ENCODE measurements at regions not wholly inside any gene's neighbourhood (a gene's known extent, or its start where the extent isn't known, plus 50 kb on each side); places are given as distances from the start of the nearest gene placed in this dataset.

- DNase-seq, result no peak
These were observed 424.3 kb upstream of the FAT3 start for GRCh38 chr11:91800208-91800914.

- no peak for DNase-seq
These were observed 426.4 kb upstream of the FAT3 start for GRCh38 chr11:91798240-91798639.

- no peak for DNase-seq
These were observed 427.6 kb upstream of the FAT3 start for GRCh38 chr11:91796999-91797398.

GRCh38 chr11:91795139-91795887, 429.3 kb upstream of the FAT3 start:
- DNase-seq, result no peak

- DNase-seq, result no peak
These were observed 430.5 kb upstream of the FAT3 start for GRCh38 chr11:91794146-91794545.

- DNase-seq, result no peak
These were observed 431.8 kb upstream of the FAT3 start for GRCh38 chr11:91792779-91793262.

GRCh38 chr11:91791171-91791468, 433.5 kb upstream of the FAT3 start:
- DNase-seq, result no peak

GRCh38 chr11:91790346-91791170, 434.1 kb upstream of the FAT3 start:
- no peak for DNase-seq

- no peak for DNase-seq
These were observed 435.9 kb upstream of the FAT3 start for GRCh38 chr11:91788764-91789163.

- no peak for DNase-seq
These were observed 438.5 kb upstream of the FAT3 start for GRCh38 chr11:91786097-91786496.

GRCh38 chr11:91783173-91783572, 441.4 kb upstream of the FAT3 start:
- no peak for DNase-seq

- DNase-seq, result no peak
These were observed 445.9 kb upstream of the FAT3 start for GRCh38 chr11:91778758-91779157.

GRCh38 chr11:91776655-91777054, 448.0 kb upstream of the FAT3 start:
- no peak for DNase-seq

- DNase-seq, result no peak
These were observed 451.5 kb upstream of the FAT3 start for GRCh38 chr11:91773090-91773489.

- DNase-seq, result no peak
These were observed 452.7 kb upstream of the FAT3 start for GRCh38 chr11:91771961-91772360.

- DNase-seq, result no peak
These were observed 455.8 kb upstream of the FAT3 start for GRCh38 chr11:91768783-91769182.

- DNase-seq, result no peak
These were observed 461.3 kb upstream of the FAT3 start for GRCh38 chr11:91763331-91763730.

GRCh38 chr11:91761406-91762025, 463.1 kb upstream of the FAT3 start:
- no peak for DNase-seq

- no peak for DNase-seq
These were observed 467.7 kb upstream of the FAT3 start for GRCh38 chr11:91756829-91757480.

GRCh38 chr11:91755951-91756707, 468.5 kb upstream of the FAT3 start:
- no peak for DNase-seq

- no peak for DNase-seq
These were observed 469.1 kb upstream of the FAT3 start for GRCh38 chr11:91755526-91755925.

- DNase-seq, result no peak
These were observed 475.4 kb upstream of the FAT3 start for GRCh38 chr11:91749251-91749650.
